SK-N-SH (cell line): ENCODE measurements at regions not wholly inside any gene's neighbourhood (a gene's known extent, or its start where the extent isn't known, plus 50 kb on each side); places are given as distances from the start of the nearest gene placed in this dataset.

Experiments used
- CTCF ChIA-PET: fragments of 300-600, 350-600 bp; formaldehyde crosslinking; extraction: SDS; loops from one replicate; lab custom pipeline; 2021; lab: Yijun Ruan, JAX
- POLR2A ChIA-PET: fragments of 350-600 bp; sonication (Branson Sonifier 250); formaldehyde crosslinking; extraction: SDS; loops from one replicate; lab custom pipeline; 2020; ENCODE audit warnings: antibody characterized with exemption, inconsistent platforms; lab: Yijun Ruan, JAX
- DNase-seq: peaks from one replicate; pipeline ENCODE4 v3.0.0; 2012
- H2AFZ ChIP-seq: fragments of 200-600 bp; sonication (generic); 2 replicates; pipeline ENCODE4 v1.8.1; 2016; ENCODE audit warnings: antibody characterized with exemption, mild to moderate bottlenecking, low read depth
- H3F3A ChIP-seq: fragments of 200-600 bp; sonication (generic); replicated peaks from 2 replicates; pipeline ENCODE3; 2016; ENCODE audit warnings: antibody characterized with exemption, mild to moderate bottlenecking; ENCODE audit not compliant: insufficient read depth
- H3K27ac ChIP-seq, 2 experiments: fragments of 200-500 bp in 1 of 2; fragments of 200-600 bp in 1 of 2; sonication (Bioruptor generic) in 1 of 2; sonication (generic), shearing (Covaris generic) in 1 of 2; 2 replicates each; pipeline versions ENCODE4 v1.5.1 to v1.6.1; 2014 to 2016; ENCODE audit warnings: low read depth in 2 of 2, inconsistent platforms in 1 of 2, low read length in 1 of 2, mild to moderate bottlenecking in 1 of 2, mixed read lengths in 1 of 2
- H3K27me3 ChIP-seq: fragments of 200-600 bp; sonication (generic), shearing (Covaris generic); 2 replicates; pipeline ENCODE4 v1.6.1; 2016; ENCODE audit warnings: mixed run types; ENCODE audit not compliant: insufficient read depth
- H3K36me3 ChIP-seq, 2 experiments: fragments of 200-500 bp in 1 of 2; fragments of 200-600 bp in 1 of 2; sonication (Bioruptor generic) in 1 of 2; sonication (generic) in 1 of 2; replicated peaks in 1 of 2; 2 replicates each; pipeline versions ENCODE3 to v1.5.1; 2014 to 2016; ENCODE audit warnings: low read length in 1 of 2, mild to moderate bottlenecking in 1 of 2; ENCODE audit not compliant: insufficient read depth in 2 of 2, control insufficient read depth in 1 of 2
- H3K4me1 ChIP-seq, 2 experiments: fragments of 200-500 bp in 1 of 2; fragments of 200-600 bp in 1 of 2; sonication (Bioruptor generic) in 1 of 2; sonication (generic), shearing (Covaris generic) in 1 of 2; 2 replicates each; pipeline versions ENCODE4 v1.5.1 to v1.6.1; 2014 to 2016; ENCODE audit warnings: low read depth in 1 of 2, low read length in 1 of 2, mixed run types in 1 of 2; ENCODE audit not compliant: insufficient read depth in 2 of 2, control insufficient read depth in 1 of 2
- H3K4me2 ChIP-seq: fragments of 200-600 bp; sonication (generic), shearing (Covaris generic); 2 replicates; pipeline ENCODE4 v1.6.1; 2017; ENCODE audit warnings: mixed run types
- H3K4me3 ChIP-seq, 2 experiments: fragments of 200-500 bp in 1 of 2; fragments of 200-600 bp in 1 of 2; sonication (Bioruptor generic) in 1 of 2; sonication (generic), shearing (Covaris generic) in 1 of 2; 2 replicates each; pipeline versions ENCODE4 v1.5.1 to v1.8.1; 2014 to 2016; ENCODE audit warnings: low read depth in 2 of 2, inconsistent platforms in 1 of 2, low read length in 1 of 2, mild to moderate bottlenecking in 1 of 2, mixed read lengths in 1 of 2, moderate library complexity in 1 of 2
- H3K79me2 ChIP-seq: fragments of 200-600 bp; sonication (generic); 2 replicates; pipeline ENCODE4 v1.8.1; 2017; ENCODE audit warnings: mild to moderate bottlenecking; ENCODE audit not compliant: insufficient read depth
- H3K9ac ChIP-seq: fragments of 200-600 bp; sonication (generic); 2 replicates; pipeline ENCODE4 v1.6.1; 2017; ENCODE audit warnings: mixed run types
- H3K9me2 ChIP-seq: fragments of 200-600 bp; sonication (generic); 2 replicates; pipeline ENCODE4 v1.6.1; 2017; ENCODE audit warnings: mixed run types
- H3K9me3 ChIP-seq: fragments of 200-600 bp; sonication (generic); 2 replicates; pipeline ENCODE4 v1.6.1; 2017; ENCODE audit warnings: mixed run types, mild to moderate bottlenecking, moderate library complexity
- H4K20me1 ChIP-seq: fragments of 200-600 bp; sonication (generic); 2 replicates; pipeline ENCODE4 v1.6.1; 2017; ENCODE audit warnings: mild to moderate bottlenecking, mixed run types; ENCODE audit not compliant: insufficient read depth
- CHD2 ChIP-seq: fragments of 150-350 bp; IDR thresholded peaks from 2 replicates; pipeline ENCODE4 v1.6.1; 2018; ENCODE audit warnings: low read length; ENCODE audit not compliant: partially characterized antibody
- EP300 ChIP-seq, 2 experiments: IDR thresholded peaks; 2 replicates each; pipeline versions ENCODE4 v1.4.0 to v1.6.1; 2012; ENCODE audit warnings: borderline replicate concordance in 1 of 2, low read depth in 1 of 2, low read length in 1 of 2
- EZH2phosphoT487 ChIP-seq: fragments of 200-600 bp; sonication (generic); IDR thresholded peaks from 2 replicates; pipeline ENCODE4 v1.6.1; 2017; ENCODE audit warnings: low read depth, mixed run types, mild to moderate bottlenecking, antibody characterized with exemption, moderate library complexity, borderline replicate concordance
- FOXM1 ChIP-seq: IDR thresholded peaks from 2 replicates; pipeline ENCODE4 v1.4.0; 2012; ENCODE audit warnings: low read depth, mild to moderate bottlenecking
- GABPA ChIP-seq: IDR thresholded peaks from 2 replicates; pipeline ENCODE4 v1.4.0; 2012; ENCODE audit warnings: low read depth, mild to moderate bottlenecking
- JUND ChIP-seq: IDR thresholded peaks from 2 replicates; pipeline ENCODE4 v1.4.0; 2012
- NRF1 ChIP-seq: IDR thresholded peaks from 2 replicates; pipeline ENCODE4 v1.6.1; 2012; ENCODE audit warnings: low read depth, mild to moderate bottlenecking, low read length
- POLR2AphosphoS5 ChIP-seq: IDR thresholded peaks from 2 replicates; pipeline ENCODE4 v1.6.1; 2012; ENCODE audit warnings: low read depth, low read length
- RAD21 ChIP-seq: IDR thresholded peaks from 2 replicates; pipeline ENCODE4 v1.6.1; 2012; ENCODE audit warnings: mild to moderate bottlenecking, low read length
- RFX5 ChIP-seq: IDR thresholded peaks from 2 replicates; pipeline ENCODE4 v1.6.1; 2012; ENCODE audit warnings: mild to moderate bottlenecking, improper control_type of control experiment, low read length
- SMC3 ChIP-seq: IDR thresholded peaks from 2 replicates; pipeline ENCODE4 v1.6.1; 2012; ENCODE audit warnings: low read depth, low read length, improper control_type of control experiment
- USF1 ChIP-seq: IDR thresholded peaks from 2 replicates; pipeline ENCODE4 v1.4.0; 2012; ENCODE audit warnings: low read depth, borderline replicate concordance
- ZBTB33 ChIP-seq: IDR thresholded peaks from 2 replicates; pipeline ENCODE4 v1.4.0; 2012; ENCODE audit warnings: low read depth, borderline replicate concordance
- WGBS: methylation state at CpG from one replicate; pipeline ENCODE4 v1.1.6; 2017; ENCODE audit warnings: low lambda C conversion rate; 5-methylcytosine and 5-hydroxymethylcytosine counted together

- CTCF ChIA-PET = no interaction called here
- peaks cover 0 to 4% of the 10 kb centered on the region in 2 experiments for H3K36me3 ChIP-seq
- H4K20me1 ChIP-seq = no peaks in the 10 kb centered on the region
- H3K27me3 ChIP-seq = peaks cover 5% of the 10 kb centered on the region; the same call in 1 of the 2 replicates
- H3K4me1 ChIP-seq = no peaks in the 10 kb centered on the region
- no peak overlapping the region for H3K4me3 ChIP-seq
- TF ChIP-seq JUND (no peak), SMC3 (no peak), NRF1 (no peak), GABPA (no peak), CHD2 (no peak), USF1 (no peak), ZBTB33 (no peak), RAD21 (no peak), EP300 (IDR thresholded peaks at IDR 0.05; ENCODE audit: borderline replicate concordance in 1 of 2, low read depth in 1 of 2, low read length in 1 of 2) (no peak)
- DNase-seq = no peak
- no peaks in the 10 kb centered on the region for H3F3A ChIP-seq
- H3K9ac ChIP-seq = no peak overlapping the region
- 0 out of 2 replicates have a peak, but pooled peaks cover 4% of the 10 kb centered on the region for H3K9me3 ChIP-seq
- H3K27ac ChIP-seq = no peak overlapping the region
- no peaks in the 10 kb centered on the region for H3K79me2 ChIP-seq
- 0% methylated on average over 2 of the region's 2 CpGs for WGBS
- H3K4me2 ChIP-seq = no peak overlapping the region
- H2AFZ ChIP-seq = no peak overlapping the region
- POLR2A ChIA-PET = no interaction called here
- no peaks in the 10 kb centered on the region for H3K9me2 ChIP-seq
These were observed 82.7 kb upstream of the NXT1 start for GRCh38 chr20:23267909-23268308.

GRCh38 chr20:23266530-23267398 lies 83.8 kb upstream of the NXT1 start:
- Histone ChIP-seq H3K36me3 (peaks cover 0 to 4% of the 10 kb centered on the region in 2 experiments), H3K27ac (no peak overlapping the region), H4K20me1 (no peaks in the 10 kb centered on the region), H3F3A (no peaks in the 10 kb centered on the region), H3K4me1 (no peaks in the 10 kb centered on the region), H2AFZ (no peak overlapping the region), H3K9ac (no peak overlapping the region), H3K9me2 (no peaks in the 10 kb centered on the region), H3K4me2 (no peak overlapping the region), H3K27me3 (peaks cover 5% of the 10 kb centered on the region; the same call in 1 of the 2 replicates), H3K79me2 (no peaks in the 10 kb centered on the region), H3K4me3 (no peak overlapping the region), H3K9me3 (0 out of 2 replicates have a peak, but pooled peaks cover 4% of the 10 kb centered on the region)
- TF ChIP-seq POLR2AphosphoS5 (no peak), FOXM1 (no peak), EZH2phosphoT487 (no peak), RFX5 (no peak)
- no peak for DNase-seq
- POLR2A ChIA-PET = no interaction called here
- CTCF ChIA-PET = no interaction called here
- 10% methylated on average over 7 of the region's 7 CpGs for whole genome bisulfite sequencing
